H54 (cell line): ENCODE measurements at regions not wholly inside any gene's neighbourhood (a gene's known extent, or its start where the extent isn't known, plus 50 kb on each side); places are given as distances from the start of the nearest gene placed in this dataset.
"Not testable (repeated sequence)": the region's sequence is repeated elsewhere in the genome, so short reads cannot be mapped to it uniquely, and the experiment has no call there.

Source experiments
- DNase-seq: peaks from one replicate; pipeline ENCODE4 v3.0.0; 2011; ENCODE audit warnings: low spot score, mixed read lengths; ENCODE audit not compliant: insufficient read length
- FAIRE-seq: peaks from 3 replicates; lab custom pipeline; 2011; peaks lifted over from hg19 to GRCh38; lab: Jason Lieb, UNC
- POLR2A ChIP-seq: IDR thresholded peaks from 2 replicates; pipeline ENCODE4 v1.6.1; 2011; ENCODE audit warnings: low read depth, mild to moderate bottlenecking, low read length

DNA sequence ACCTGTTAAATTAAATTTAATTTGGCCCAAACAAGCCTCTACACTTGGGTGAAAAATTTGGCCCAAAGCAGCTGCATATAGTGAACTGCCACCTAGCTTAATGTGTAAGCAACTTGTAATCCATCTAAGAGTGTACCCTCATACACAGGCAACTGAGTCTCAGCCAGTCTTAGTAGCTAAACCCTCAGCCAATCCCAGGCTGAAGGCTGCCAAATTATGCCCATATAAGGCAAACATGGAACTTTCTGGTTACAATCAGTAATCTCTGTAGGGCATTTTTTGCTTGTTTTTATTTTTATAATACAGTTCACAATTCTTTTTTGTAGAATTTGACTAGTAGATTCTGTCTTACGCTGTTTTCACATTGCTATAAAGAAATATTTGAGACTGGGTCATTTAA lies 958.7 kb downstream of the FSCB start:
- FAIRE-seq, result no peak
- DNase-seq, result no peak
- TF ChIP-seq POLR2A, result no peak

DNA sequence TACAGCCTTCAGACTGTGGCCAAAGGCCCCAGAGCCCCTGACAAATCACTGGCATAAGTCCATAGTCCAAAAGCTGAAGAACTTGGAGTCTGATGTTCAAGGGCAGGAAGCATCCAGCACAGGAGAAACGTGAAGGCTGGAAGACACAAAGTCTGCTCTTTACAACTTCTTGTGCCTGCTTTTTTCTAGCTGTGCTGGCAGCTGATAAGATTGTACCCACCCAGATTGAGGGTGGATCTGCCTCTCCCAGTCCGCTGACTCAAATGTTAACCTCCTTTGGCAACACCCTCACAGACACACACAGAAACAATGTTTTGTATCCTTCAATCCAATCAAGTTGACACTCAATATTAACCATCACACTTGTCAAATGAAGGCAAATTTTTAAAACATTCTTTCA lies 959.5 kb downstream of the FSCB start:
- FAIRE-seq, DNase-seq: not testable (repeated sequence)

DNA sequence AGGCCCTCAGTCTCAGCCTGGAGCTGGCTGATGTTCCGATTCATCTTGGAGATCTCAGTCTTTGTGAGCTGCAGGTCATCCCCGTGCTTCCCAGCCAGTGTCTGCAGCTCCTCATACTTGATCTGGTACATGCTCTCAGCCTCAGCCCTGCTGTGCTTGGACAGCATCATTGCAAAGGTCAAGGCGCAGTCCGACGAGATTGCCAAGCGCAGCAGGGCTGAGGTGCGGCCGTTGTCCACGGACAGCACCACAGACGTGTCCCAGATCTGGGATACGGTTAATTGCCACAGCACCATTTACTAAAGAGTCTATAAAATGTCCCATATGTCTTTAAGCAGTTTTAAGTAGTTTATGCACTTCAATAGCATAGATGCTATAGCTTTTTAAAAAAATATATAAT lies 965.7 kb downstream of the FSCB start:
- TF ChIP-seq POLR2A, result no peak
- FAIRE-seq, result no peak
- no peak for DNase-seq

DNA sequence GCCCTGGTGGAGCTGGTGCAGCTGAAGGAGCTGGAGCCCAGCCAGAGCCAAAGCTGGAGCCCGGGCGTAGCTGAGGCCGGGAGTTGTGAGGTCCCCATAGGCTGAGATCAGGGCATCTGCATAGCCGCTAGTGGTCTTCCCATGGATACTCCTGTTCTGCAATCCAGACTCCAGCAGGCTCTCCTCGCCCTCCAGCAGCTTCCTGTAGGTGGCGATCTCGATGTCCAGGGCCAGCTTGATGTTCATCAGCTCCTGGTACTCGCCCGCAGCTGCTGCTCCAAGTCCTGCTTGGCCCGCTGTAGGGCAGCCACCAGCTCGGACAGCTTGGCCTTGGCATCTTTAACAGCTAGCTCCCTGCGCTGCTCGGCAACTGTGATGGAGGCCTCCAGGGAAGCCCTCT lies 966.1 kb downstream of the FSCB start:
- no peak for FAIRE-seq
- no peak for TF ChIP-seq POLR2A
- DNase-seq, result no peak

DNA sequence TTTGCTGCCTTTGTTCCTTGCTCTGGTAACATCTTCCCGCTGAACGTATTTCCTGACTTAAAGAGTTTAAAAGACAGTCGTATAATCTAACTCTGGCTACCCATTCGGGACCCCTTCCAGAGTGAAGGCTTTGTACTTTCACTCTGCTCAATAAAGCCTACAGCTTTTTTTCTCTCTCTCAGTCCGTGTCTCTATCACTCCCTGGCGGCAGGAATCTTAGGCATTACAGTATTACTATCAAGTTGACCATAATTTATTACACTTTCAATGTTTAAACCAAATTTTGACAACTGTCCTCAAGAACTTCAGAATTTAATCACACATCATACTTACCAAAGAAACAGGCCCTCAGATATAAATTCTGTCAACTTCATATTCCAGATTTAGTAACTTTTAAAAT lies 967.9 kb downstream of the FSCB start:
- DNase-seq, result no peak
- no peak for FAIRE-seq
- no peak for TF ChIP-seq POLR2A

DNA sequence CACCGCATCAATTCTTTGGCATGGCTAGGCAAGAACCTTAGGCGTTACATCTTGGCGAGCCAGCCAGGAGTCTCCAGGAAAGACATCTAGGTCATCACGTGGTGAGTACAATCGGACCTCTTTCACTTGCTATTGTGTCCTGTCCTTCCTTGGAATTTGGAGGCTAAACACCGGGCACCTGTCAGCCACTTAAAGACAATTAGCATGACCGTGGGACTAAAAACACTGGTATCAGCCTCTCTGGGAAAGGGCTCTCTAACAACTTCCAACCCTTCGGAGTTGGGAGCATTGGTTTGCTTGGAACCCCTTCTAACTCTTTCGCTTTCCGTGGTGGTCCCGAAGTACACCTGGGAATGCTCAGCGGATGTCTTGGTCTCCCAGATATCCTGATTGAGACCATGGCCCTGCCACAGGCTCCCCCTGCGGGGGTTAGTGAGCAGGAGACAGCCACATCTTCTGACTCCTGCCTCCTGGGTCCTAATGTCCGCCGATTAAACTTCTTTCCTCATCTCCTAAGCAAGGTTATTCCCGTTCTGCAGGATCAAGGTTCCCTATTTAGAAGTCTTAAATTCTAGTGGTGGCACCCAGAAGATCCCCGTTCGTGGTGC lies 971.7 kb downstream of the FSCB start:
- no peak for TF ChIP-seq POLR2A

DNA sequence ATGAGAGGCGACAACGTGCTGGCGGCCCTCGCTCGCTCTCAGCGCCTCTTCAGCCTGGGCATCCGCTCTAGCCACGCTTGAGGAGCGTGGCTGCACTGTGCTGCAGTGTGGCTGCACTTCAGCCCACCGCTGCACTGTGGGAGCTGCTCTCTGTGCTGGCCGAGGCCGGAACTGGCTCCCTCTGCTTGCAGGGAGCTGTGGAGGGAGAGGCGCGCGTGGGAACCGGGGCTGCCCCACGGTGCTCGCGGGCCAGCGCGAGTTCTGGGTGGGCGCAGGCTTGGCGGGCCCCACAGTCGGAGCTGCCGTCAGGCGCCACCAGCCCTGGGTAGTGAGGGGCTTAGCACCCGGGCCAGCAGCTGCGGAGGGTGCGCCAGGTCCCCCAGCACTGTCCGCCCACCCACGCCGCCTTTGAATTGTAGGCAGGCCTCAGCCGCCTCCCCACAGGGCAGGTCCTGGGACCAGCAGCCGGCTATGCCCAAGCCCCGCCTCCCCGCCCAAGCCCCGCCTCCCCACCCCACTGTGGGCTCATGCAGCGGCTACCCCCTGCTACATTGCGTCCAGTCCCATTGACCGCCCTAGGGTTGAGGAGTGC lies 974.2 kb downstream of the FSCB start:
- TF ChIP-seq POLR2A, result no peak
- no peak for FAIRE-seq
- DNase-seq, result no peak

More for the DNA sequence above, 971.7 kb downstream of the FSCB start:
- FAIRE-seq (no peak), DNase-seq (no peak)

DNA sequence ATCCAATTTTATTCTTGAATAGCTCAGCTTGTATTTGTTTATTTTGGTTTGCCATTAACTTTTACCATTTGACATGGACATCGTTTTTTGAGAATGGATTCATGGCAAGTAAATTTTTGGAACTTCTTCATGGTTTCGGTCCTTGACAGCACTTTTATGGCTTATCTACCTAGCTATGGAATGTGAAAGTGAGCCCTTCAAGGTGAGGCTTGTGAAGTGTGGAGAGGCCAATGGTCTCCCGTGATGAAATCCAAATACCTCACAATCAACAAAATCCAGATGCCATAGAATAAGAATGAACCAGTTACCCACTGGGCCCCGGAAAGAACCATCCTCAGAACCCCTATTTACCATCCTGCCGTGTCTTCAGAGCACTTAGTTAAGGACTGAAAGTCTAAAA lies 978.8 kb downstream of the FSCB start:
- no peak for TF ChIP-seq POLR2A
- DNase-seq (no peak), FAIRE-seq (no peak)

DNA sequence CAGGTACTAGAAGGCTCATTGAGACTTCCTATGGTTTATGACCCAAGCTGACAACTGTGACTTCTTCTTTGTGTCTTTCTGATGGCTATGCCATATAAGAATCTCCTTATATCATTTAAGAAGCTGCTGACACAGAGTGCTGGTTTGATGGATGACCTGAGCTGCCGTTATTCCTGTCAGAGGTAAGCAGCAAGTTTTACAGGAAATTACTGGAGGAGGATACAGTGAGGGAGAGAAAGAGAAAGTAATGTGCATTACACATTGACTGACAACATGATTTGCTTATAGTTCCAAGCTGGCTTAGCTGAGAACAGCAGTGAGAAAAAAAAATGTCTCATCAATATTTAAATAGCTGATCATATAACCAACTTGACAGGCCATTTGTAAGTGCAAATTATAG lies 981.4 kb downstream of the FSCB start:
- no peak for TF ChIP-seq POLR2A
- FAIRE-seq, result no peak
- no peak for DNase-seq

DNA sequence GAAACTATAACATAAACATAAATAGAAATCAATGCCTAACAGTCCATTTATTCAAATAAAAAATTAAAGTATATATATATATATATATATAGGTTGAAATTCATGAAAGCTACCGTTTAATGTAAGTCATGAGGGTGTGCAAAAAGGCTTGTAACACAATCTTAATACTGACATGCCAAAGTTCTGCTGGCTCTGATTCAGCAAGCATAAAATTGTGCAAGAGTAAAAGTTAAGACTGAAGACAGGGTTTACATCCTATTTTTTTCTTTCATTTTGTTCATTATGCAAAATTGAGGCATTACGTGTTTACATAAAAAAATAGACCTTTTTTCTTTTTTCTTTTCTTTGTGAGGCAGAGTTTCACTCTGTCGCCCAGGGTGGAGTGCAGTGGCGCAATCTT lies 984.2 kb downstream of the FSCB start:
- TF ChIP-seq POLR2A, result no peak
- no peak for FAIRE-seq
- no peak for DNase-seq

DNA sequence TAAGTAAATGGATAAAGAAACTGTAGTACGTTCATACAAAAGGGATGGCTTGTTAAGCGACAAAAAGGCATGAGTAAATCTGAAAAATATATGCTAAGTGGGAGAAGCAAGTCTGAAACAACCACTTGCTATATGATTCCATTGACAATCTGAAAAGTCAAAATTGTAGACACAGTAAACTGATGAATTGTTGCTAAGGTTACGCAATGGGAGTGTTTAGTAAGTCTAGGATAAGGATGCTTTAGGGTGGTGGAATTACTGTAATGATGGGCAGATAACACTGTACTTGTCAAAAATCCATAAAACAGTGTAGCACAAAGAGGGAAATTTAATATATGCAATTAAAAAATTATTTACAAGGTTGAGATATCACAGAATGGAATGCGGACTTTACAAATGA lies 984.9 kb downstream of the FSCB start:
- no peak for DNase-seq
- TF ChIP-seq POLR2A, result no peak
- no peak for FAIRE-seq

DNA sequence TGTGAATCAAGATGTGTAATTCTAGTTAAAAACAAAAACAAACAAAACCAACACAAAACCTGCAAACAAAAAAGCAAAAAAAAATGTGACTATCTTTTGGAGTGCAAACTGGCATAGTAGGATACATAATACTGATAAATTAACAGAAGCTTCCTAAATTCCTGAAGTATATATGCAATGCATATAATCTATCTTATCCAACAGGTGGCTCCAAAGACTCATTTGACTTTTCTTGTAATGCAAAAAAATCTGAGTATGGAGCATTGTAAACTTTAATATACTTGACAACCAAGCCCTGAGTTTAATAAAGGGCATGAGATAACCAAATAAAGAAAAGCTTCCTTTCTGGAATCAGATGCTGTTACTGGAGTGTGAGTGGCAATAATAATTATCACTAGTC lies 1003.6 kb downstream of the FSCB start:
- no peak for TF ChIP-seq POLR2A
- FAIRE-seq (no peak), DNase-seq (no peak)

DNA sequence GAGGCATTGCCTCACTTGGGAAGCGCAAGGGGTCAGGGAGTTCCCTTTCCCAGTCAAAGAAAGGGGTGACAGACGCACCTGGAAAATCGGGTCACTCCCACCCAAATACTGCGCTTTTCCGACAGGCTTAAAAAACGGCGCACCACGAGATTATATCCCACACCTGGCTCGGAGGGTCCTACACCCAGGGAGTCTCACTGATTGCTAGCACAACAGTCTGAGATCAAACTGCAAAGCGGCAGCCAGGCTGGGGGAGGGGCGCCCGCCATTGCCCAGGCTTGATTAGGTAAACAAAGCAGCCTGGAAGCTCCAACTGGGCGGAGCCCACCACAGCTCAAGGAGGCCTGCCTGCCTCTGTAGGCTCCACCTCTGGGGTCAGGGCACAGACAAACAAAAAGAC lies 1014.7 kb downstream of the FSCB start:
- FAIRE-seq, DNase-seq: not testable (repeated sequence)

DNA sequence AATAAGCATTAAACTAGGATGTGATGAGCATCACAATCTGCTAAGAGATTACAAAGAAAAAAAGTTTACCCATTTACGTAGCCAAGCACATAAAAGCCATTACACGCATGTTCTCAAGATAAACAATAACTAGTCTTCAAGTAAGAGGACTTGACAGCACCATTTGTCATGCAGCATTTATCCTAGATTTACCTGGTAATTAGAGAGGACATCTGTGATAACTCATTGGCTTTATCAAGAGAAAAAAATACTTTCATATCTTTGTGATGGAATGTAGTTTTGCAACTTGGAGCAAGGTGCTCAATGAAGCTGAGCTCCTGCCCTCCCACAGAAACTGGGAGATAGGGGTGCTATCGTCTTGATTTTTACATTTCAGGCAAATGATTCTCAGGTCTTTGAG lies 1023.7 kb downstream of the FSCB start:
- FAIRE-seq (no peak), DNase-seq (no peak)
- TF ChIP-seq POLR2A, result no peak

DNA sequence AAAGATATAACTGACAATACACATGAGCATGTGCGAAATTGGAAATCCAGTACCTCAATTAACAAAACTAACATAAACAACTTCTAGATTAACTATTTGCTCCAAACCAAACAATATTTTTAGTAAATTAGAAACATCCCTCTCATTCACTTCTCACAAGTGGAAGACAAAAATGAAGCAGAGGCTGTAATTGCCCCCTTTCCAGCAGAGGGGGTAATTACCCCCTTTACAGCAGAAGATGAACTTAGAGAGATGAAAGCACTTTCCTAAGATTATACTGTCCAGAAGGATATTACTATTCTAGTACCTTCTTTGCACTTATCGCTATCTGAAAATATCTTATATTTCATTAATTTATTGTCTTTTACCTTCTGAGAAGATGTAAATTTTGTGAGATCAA lies 1025.2 kb downstream of the FSCB start:
- DNase-seq (no peak), FAIRE-seq (no peak)
- TF ChIP-seq POLR2A, result no peak
